Liver (tissue), 7 donors: ENCODE measurements at regions not wholly inside any gene's neighbourhood (a gene's known extent, or its start where the extent isn't known, plus 50 kb on each side); places are given as distances from the start of the nearest gene placed in this dataset.

Source experiments
- DNase-seq: peaks from one replicate; pipeline ENCODE4 v3.0.0-alpha.2; 2017; ENCODE audit warnings: low spot score
- H3K27ac ChIP-seq, 2 donors: one replicate each; pipeline ENCODE4 v1.7.0; 2013; ENCODE audit warnings: inconsistent platforms in 2 of 2, low read length in 2 of 2, control low read depth in 1 of 2, low read depth in 1 of 2, mild to moderate bottlenecking in 1 of 2
- H3K27me3 ChIP-seq, 4 donors: one replicate each; pipeline versions ENCODE4 v1.6.1 to v1.7.0; 2013; ENCODE audit warnings: low read length in 3 of 4, inconsistent platforms in 1 of 4, mild to moderate bottlenecking in 1 of 4, moderate library complexity in 1 of 4; ENCODE audit not compliant: control insufficient read depth in 4 of 4, insufficient read depth in 4 of 4
- H3K36me3 ChIP-seq, 4 donors: one replicate each; pipeline versions ENCODE4 v1.6.1 to v1.7.0; 2013; ENCODE audit warnings: low read length in 3 of 4, mild to moderate bottlenecking in 3 of 4, low read depth in 1 of 4, moderate library complexity in 1 of 4; ENCODE audit not compliant: control insufficient read depth in 4 of 4, insufficient read depth in 3 of 4
- H3K4me1 ChIP-seq, 4 donors: one replicate each; pipeline versions ENCODE4 v1.6.1 to v1.7.0; 2013; ENCODE audit warnings: low read length in 3 of 4, mild to moderate bottlenecking in 3 of 4, moderate library complexity in 1 of 4; ENCODE audit not compliant: control insufficient read depth in 4 of 4, insufficient read depth in 4 of 4
- H3K4me3 ChIP-seq, 3 donors: one replicate each; pipeline versions ENCODE4 v1.6.1 to v1.7.0; 2013; ENCODE audit warnings: low read length in 3 of 3, control low read depth in 1 of 3, low read depth in 1 of 3, mild to moderate bottlenecking in 1 of 3
- H3K9ac ChIP-seq, 2 donors: one replicate each; pipeline ENCODE4 v1.7.0; 2013; ENCODE audit warnings: low read length in 2 of 2, mild to moderate bottlenecking in 2 of 2, moderate library complexity in 2 of 2, control low read depth in 1 of 2, low read depth in 1 of 2
- H3K9me3 ChIP-seq, 4 donors: one replicate each; pipeline versions ENCODE4 v1.6.1 to v1.7.0; 2013; ENCODE audit warnings: low read length in 3 of 4; ENCODE audit not compliant: control insufficient read depth in 4 of 4
- EGR1 ChIP-seq, 2 donors: IDR thresholded peaks; 2 replicates each; pipeline ENCODE4 v1.6.1; 2016 to 2018; ENCODE audit warnings: antibody characterized with exemption in 2 of 2, low read depth in 2 of 2
- FOXA1 ChIP-seq: IDR thresholded peaks from 2 replicates; pipeline ENCODE4 v1.6.1; 2016; ENCODE audit warnings: antibody characterized with exemption
- GABPA ChIP-seq, 2 donors: IDR thresholded peaks in 1 of 2; conservative IDR thresholded peaks in 1 of 2; 2 replicates each; pipeline ENCODE4 v1.6.1; 2016; ENCODE audit warnings: antibody characterized with exemption in 2 of 2, mild to moderate bottlenecking in 1 of 2, moderate library complexity in 1 of 2
- HNF4A ChIP-seq, 2 donors: conservative IDR thresholded peaks; 2 replicates each; pipeline ENCODE4 v1.6.1; 2016; ENCODE audit warnings: antibody characterized with exemption in 2 of 2, mild to moderate bottlenecking in 2 of 2
- HNF4G ChIP-seq: IDR thresholded peaks from 2 replicates; pipeline ENCODE4 v1.6.1; 2016; ENCODE audit warnings: antibody characterized with exemption
- JUND ChIP-seq, 2 donors: IDR thresholded peaks; 2 replicates each; pipeline ENCODE4 v1.6.1; 2016; ENCODE audit warnings: antibody characterized with exemption in 2 of 2
- MAX ChIP-seq: IDR thresholded peaks from 2 replicates; pipeline ENCODE4 v1.6.1; 2016; ENCODE audit warnings: antibody characterized with exemption
- NR2F2 ChIP-seq: IDR thresholded peaks from 2 replicates; pipeline ENCODE4 v1.6.1; 2016; ENCODE audit warnings: antibody characterized with exemption
- RAD21 ChIP-seq, 2 donors: IDR thresholded peaks; 2 replicates each; pipeline ENCODE4 v1.6.1; 2016; ENCODE audit warnings: antibody characterized with exemption in 2 of 2, mild to moderate bottlenecking in 2 of 2
- REST ChIP-seq: IDR thresholded peaks from 2 replicates; pipeline ENCODE4 v1.6.1; 2016; ENCODE audit warnings: antibody characterized with exemption, mild to moderate bottlenecking
- RXRA ChIP-seq, 2 donors: IDR thresholded peaks; 2 replicates each; pipeline ENCODE4 v1.6.1; 2017 to 2018; ENCODE audit warnings: antibody characterized with exemption in 2 of 2, mild to moderate bottlenecking in 1 of 2
- SP1 ChIP-seq: IDR thresholded peaks from 2 replicates; pipeline ENCODE4 v1.6.1; 2018; ENCODE audit warnings: antibody characterized with exemption, mild to moderate bottlenecking
- TAF1 ChIP-seq: conservative IDR thresholded peaks from 2 replicates; pipeline ENCODE4 v1.6.1; 2016; ENCODE audit warnings: antibody characterized with exemption, mild to moderate bottlenecking
- YY1 ChIP-seq: IDR thresholded peaks from 2 replicates; pipeline ENCODE4 v1.6.1; 2016; ENCODE audit warnings: antibody characterized with exemption, mild to moderate bottlenecking
- ZBTB33 ChIP-seq: IDR thresholded peaks from 2 replicates; pipeline ENCODE4 v1.6.1; 2016; ENCODE audit warnings: antibody characterized with exemption
- WGBS: extraction: QIAGEN DNeasy Blood & Tissue Kit; methylation state at CpG from one replicate; pipeline ENCODE4 v1.1.7; 2013; 5-methylcytosine and 5-hydroxymethylcytosine counted together
- donor health status: healthy.
- donor health status: healthy.
- donor health status: healthy.
- donor health status: healthy.

- no peak overlapping the region for H3K4me3 ChIP-seq
- no peak for DNase-seq
- H3K9ac ChIP-seq = no peak overlapping the region
- no peaks in the 10 kb centered on the region for H3K27me3 ChIP-seq
- H3K4me1 ChIP-seq = no peaks in the 10 kb centered on the region
- H3K9me3 ChIP-seq = peaks cover 0 to 2% (median 0%) of the 10 kb centered on the region in 4 donors
- 94% methylated on average over 3 of the region's 3 CpGs for WGBS
- no peaks in the 10 kb centered on the region for H3K36me3 ChIP-seq
- TF ChIP-seq MAX = no peak
- no peak overlapping the region for H3K27ac ChIP-seq
These were observed 668.4 kb upstream of the NRP1 start for GRCh38 chr10:34002896-34003295.

GRCh38 chr10:34001831-34002230 is 667.4 kb upstream of the NRP1 start:
- Histone ChIP-seq H3K9ac (no peak overlapping the region), H3K36me3 (no peaks in the 10 kb centered on the region), H3K27me3 (no peaks in the 10 kb centered on the region), H3K4me3 (no peak overlapping the region), H3K27ac (no peak overlapping the region), H3K4me1 (no peaks in the 10 kb centered on the region), H3K9me3 (peaks cover 0 to 2% (median 0%) of the 10 kb centered on the region in 4 donors)
- no peak for TF ChIP-seq JUND (IDR thresholded peaks at IDR 0.05)
- TF ChIP-seq HNF4A (conservative IDR thresholded peaks at IDR 0.05) = no peak
- TF ChIP-seq FOXA1 = no peak
- no peak for TF ChIP-seq RXRA (IDR thresholded peaks at IDR 0.05)
- TF ChIP-seq ZBTB33 = no peak
- TF ChIP-seq TAF1 = no peak
- no peak for TF ChIP-seq MAX
- no peak for TF ChIP-seq NR2F2
- no peak for TF ChIP-seq REST
- TF ChIP-seq YY1 = no peak
- TF ChIP-seq HNF4G = no peak
- DNase-seq = no peak
- WGBS = 94% methylated on average over 5 of the region's 5 CpGs

GRCh38 chr10:34001087-34001580 is 666.7 kb upstream of the NRP1 start:
- H3K36me3 ChIP-seq = no peaks in the 10 kb centered on the region
- no peak overlapping the region for H3K4me3 ChIP-seq
- H3K9me3 ChIP-seq = peaks cover 0 to 2% (median 0%) of the 10 kb centered on the region in 4 donors
- no peak for DNase-seq
- H3K27me3 ChIP-seq = no peaks in the 10 kb centered on the region
- no peak overlapping the region for H3K9ac ChIP-seq
- H3K4me1 ChIP-seq = no peaks in the 10 kb centered on the region
- no peak overlapping the region for H3K27ac ChIP-seq
- WGBS = 71% methylated on average over 5 of the region's 5 CpGs
- no peak for TF ChIP-seq RAD21 (IDR thresholded peaks at IDR 0.05)
- TF ChIP-seq JUND (IDR thresholded peaks at IDR 0.05) = no peak
- TF ChIP-seq REST = no peak
- no peak for TF ChIP-seq NR2F2
- TF ChIP-seq GABPA (IDR thresholded peaks at IDR 0.05 in 1 of 2, conservative IDR thresholded peaks at IDR 0.05 in 1 of 2) = no peak
- no peak for TF ChIP-seq HNF4G
- no peak for TF ChIP-seq EGR1 (IDR thresholded peaks at IDR 0.05; ENCODE audit: low read depth in 2 of 2)
- TF ChIP-seq SP1 = no peak
- TF ChIP-seq HNF4A (conservative IDR thresholded peaks at IDR 0.05) = no peak
- TF ChIP-seq ZBTB33 = no peak
